ENCODE measurements at regions not wholly inside any gene's neighbourhood (a gene's known extent, or its start where the extent isn't known, plus 50 kb on each side); places are given as distances from the start of the nearest gene placed in this dataset.

GRCh38 chr10:61063034-61063433 lies 119.0 kb upstream of the RHOBTB1 start:
- DNase-seq (ENCODE audit: extremely low spot score in 2 of 2): no peak
- H3K4me3 ChIP-seq: no peak overlapping the region
- intact Hi-C loops (cut with DNase I): no loop called here
- H3K36me3 ChIP-seq: no peaks in the 10 kb centered on the region
- peaks cover 29% of the 10 kb centered on the region for H3K4me1 ChIP-seq
- no peaks in the 10 kb centered on the region for H3K27me3 ChIP-seq
- no peaks in the 10 kb centered on the region for H3K9me3 ChIP-seq
- H3K27ac ChIP-seq: no peak overlapping the region
- TF ChIP-seq POLR2A (IDR thresholded peaks at IDR 0.05) (no peak), CTCF (IDR thresholded peaks at IDR 0.05) (no peak), POLR2AphosphoS5 (IDR thresholded peaks at IDR 0.05; ENCODE audit: insufficient read depth in 1 of 2, low read depth in 1 of 2) (no peak)

GRCh38 chr10:61061923-61062504 lies 118.0 kb upstream of the RHOBTB1 start:
- TF ChIP-seq POLR2AphosphoS5 (IDR thresholded peaks at IDR 0.05; ENCODE audit: insufficient read depth in 1 of 2, low read depth in 1 of 2) (no peak), CTCF (IDR thresholded peaks at IDR 0.05) (no peak), POLR2A (IDR thresholded peaks at IDR 0.05) (no peak)
- no peaks in the 10 kb centered on the region for H3K36me3 ChIP-seq
- H3K27ac ChIP-seq: no peak overlapping the region
- peaks cover 23% of the 10 kb centered on the region for H3K4me1 ChIP-seq
- intact Hi-C loops (cut with DNase I): no loop called here
- DNase-seq (ENCODE audit: extremely low spot score in 2 of 2): no peak
- H3K27me3 ChIP-seq: no peaks in the 10 kb centered on the region
- H3K9me3 ChIP-seq: no peaks in the 10 kb centered on the region
- no peak overlapping the region for H3K4me3 ChIP-seq

GRCh38 chr10:61059636-61060035 lies 115.7 kb upstream of the RHOBTB1 start:
- intact Hi-C loops (cut with DNase I): no loop called here
- H3K4me1 ChIP-seq: peaks cover 20% of the 10 kb centered on the region
- no peak for DNase-seq (ENCODE audit: extremely low spot score in 2 of 2)
- no peaks in the 10 kb centered on the region for H3K36me3 ChIP-seq
- no peak overlapping the region for H3K4me3 ChIP-seq
- TF ChIP-seq POLR2A (IDR thresholded peaks at IDR 0.05) (no peak), POLR2AphosphoS5 (IDR thresholded peaks at IDR 0.05; ENCODE audit: insufficient read depth in 1 of 2, low read depth in 1 of 2) (no peak), CTCF (IDR thresholded peaks at IDR 0.05) (no peak)
- no peak overlapping the region for H3K27ac ChIP-seq
- H3K9me3 ChIP-seq: no peaks in the 10 kb centered on the region
- H3K27me3 ChIP-seq: no peaks in the 10 kb centered on the region

GRCh38 chr10:61052469-61053205 lies 108.7 kb upstream of the RHOBTB1 start:
- intact Hi-C loops (cut with DNase I): no loop called here
- Histone ChIP-seq H3K4me3 (no peak overlapping the region), H3K27ac (no peak overlapping the region), H3K36me3 (no peaks in the 10 kb centered on the region), H3K9me3 (no peaks in the 10 kb centered on the region), H3K27me3 (no peaks in the 10 kb centered on the region), H3K4me1 (no peaks in the 10 kb centered on the region)
- DNase-seq (ENCODE audit: extremely low spot score in 2 of 2): no peak
- TF ChIP-seq CTCF (IDR thresholded peaks at IDR 0.05) (no peak), POLR2A (IDR thresholded peaks at IDR 0.05) (no peak), POLR2AphosphoS5 (IDR thresholded peaks at IDR 0.05; ENCODE audit: insufficient read depth in 1 of 2, low read depth in 1 of 2) (no peak)

- Histone ChIP-seq H3K27me3 (no peaks in the 10 kb centered on the region), H3K9me3 (no peaks in the 10 kb centered on the region), H3K27ac (no peak overlapping the region), H3K4me1 (no peaks in the 10 kb centered on the region), H3K4me3 (no peak overlapping the region), H3K36me3 (no peaks in the 10 kb centered on the region)
- no peak for DNase-seq (ENCODE audit: extremely low spot score in 2 of 2)
- no peak for TF ChIP-seq POLR2A (IDR thresholded peaks at IDR 0.05)
- no peak for TF ChIP-seq CTCF (IDR thresholded peaks at IDR 0.05)
- no peak for TF ChIP-seq POLR2AphosphoS5 (IDR thresholded peaks at IDR 0.05; ENCODE audit: insufficient read depth in 1 of 2, low read depth in 1 of 2)
- intact Hi-C loops (cut with DNase I): no loop called here
Observed at GRCh38 chr10:61051344-61051743, 107.4 kb upstream of the RHOBTB1 start.

All from vagina (tissue), 2 donors.